SU-DHL-6 (cell line): ENCODE measurements at regions not wholly inside any gene's neighbourhood (a gene's known extent, or its start where the extent isn't known, plus 50 kb on each side); places are given as distances from the start of the nearest gene placed in this dataset.

Experiments used
- CTCF ChIP-seq: fragments of 200-600 bp; sonication (generic); IDR thresholded peaks from one replicate; pipeline ENCODE4 v1.5.1; 2017; ENCODE audit warnings: antibody characterized with exemption, mild to moderate bottlenecking, low read length, moderate library complexity; ENCODE audit not compliant: insufficient read depth, poor library complexity, severe bottlenecking
- EZH2phosphoT487 ChIP-seq: fragments of 200-600 bp; sonication (generic), shearing (Covaris generic); conservative IDR thresholded peaks from 2 replicates; pipeline ENCODE4 v1.6.1; 2018; ENCODE audit warnings: mild to moderate bottlenecking, antibody characterized with exemption, low read length, moderate library complexity, mixed read lengths

- TF ChIP-seq EZH2phosphoT487, result no peak
- TF ChIP-seq CTCF, result no peak
These were observed 138.9 kb upstream of the CLEC14A start for GRCh38 chr14:38394767-38395166.
